SU-DHL-6 (cell line): ENCODE measurements at regions not wholly inside any gene's neighbourhood (a gene's known extent, or its start where the extent isn't known, plus 50 kb on each side); places are given as distances from the start of the nearest gene placed in this dataset.

Experiments
- H2AFZ ChIP-seq: fragments of 200-600 bp; sonication (generic); 2 replicates; pipeline ENCODE4 v1.6.1; 2014; ENCODE audit warnings: low read depth, mild to moderate bottlenecking, moderate library complexity, mixed read lengths, antibody characterized with exemption, low read length; ENCODE audit not compliant: severe bottlenecking
- H3F3A ChIP-seq: fragments of 200-600 bp; shearing (Covaris generic); 2 replicates; pipeline ENCODE4 v1.6.0; 2016; ENCODE audit warnings: antibody characterized with exemption, mild to moderate bottlenecking; ENCODE audit not compliant: insufficient read depth
- H3K27ac ChIP-seq: fragments of 200-600 bp; sonication (generic); 2 replicates; pipeline ENCODE4 v1.5.1; 2016; ENCODE audit warnings: low read depth, mild to moderate bottlenecking, low read length, moderate library complexity, mixed read lengths
- H3K27me3 ChIP-seq: fragments of 200-600 bp; sonication (generic), shearing (Covaris generic); 2 replicates; pipeline ENCODE4 v1.6.0; 2014; ENCODE audit warnings: mild to moderate bottlenecking, low read length
- H3K36me3 ChIP-seq: fragments of 200-600 bp; sonication (generic); 2 replicates; pipeline ENCODE4 v1.6.1; 2014; ENCODE audit warnings: mild to moderate bottlenecking, low read length, mixed read lengths
- H3K4me2 ChIP-seq: fragments of 300-600, 200-600 bp; shearing (Covaris generic), sonication (generic); 2 replicates; pipeline ENCODE4 v1.6.0; 2014; ENCODE audit warnings: low read length, low read depth, mild to moderate bottlenecking; ENCODE audit not compliant: poor library complexity, severe bottlenecking
- H3K4me3 ChIP-seq: fragments of 200-600 bp; sonication (generic); 2 replicates; pipeline ENCODE4 v1.5.1; 2014; ENCODE audit warnings: antibody characterized with exemption, low read length, mild to moderate bottlenecking, mixed read lengths; ENCODE audit not compliant: insufficient read depth, poor library complexity, severe bottlenecking
- H3K79me2 ChIP-seq: fragments of 200-600 bp; sonication (generic); 2 replicates; pipeline ENCODE4 v1.6.1; 2014; ENCODE audit warnings: mild to moderate bottlenecking, low read length, moderate library complexity; ENCODE audit not compliant: insufficient read depth
- H3K9ac ChIP-seq: fragments of 200-600 bp; sonication (generic); 2 replicates; pipeline ENCODE4 v1.7.0; 2014; ENCODE audit warnings: mild to moderate bottlenecking, low read length
- H3K9me2 ChIP-seq: fragments of 200-600 bp; sonication (generic); replicated peaks from 2 replicates; pipeline ENCODE4 v1.6.1; 2014; ENCODE audit warnings: low read length; ENCODE audit not compliant: insufficient read depth
- H3K9me3 ChIP-seq: fragments of 200-600 bp; sonication (generic); 2 replicates; pipeline ENCODE4 v1.6.1; 2014; ENCODE audit warnings: low read length, mixed read lengths; ENCODE audit not compliant: insufficient read depth
- H4K20me1 ChIP-seq: fragments of 200-600 bp; sonication (generic); 2 replicates; pipeline ENCODE4 v1.6.1; 2014; ENCODE audit warnings: low read depth, mild to moderate bottlenecking, antibody characterized with exemption, low read length, moderate library complexity, mixed read lengths
- EZH2phosphoT487 ChIP-seq: fragments of 200-600 bp; sonication (generic), shearing (Covaris generic); conservative IDR thresholded peaks from 2 replicates; pipeline ENCODE4 v1.6.1; 2018; ENCODE audit warnings: mild to moderate bottlenecking, antibody characterized with exemption, low read length, moderate library complexity, mixed read lengths
- TF ChIP-seq, protein P1 (sequence below): fragments of 200-600 bp; sonication (generic); IDR thresholded peaks from one replicate; pipeline ENCODE4 v1.5.1; 2017; ENCODE audit warnings: antibody characterized with exemption, mild to moderate bottlenecking, low read length, moderate library complexity; ENCODE audit not compliant: insufficient read depth, poor library complexity, severe bottlenecking

DNA sequence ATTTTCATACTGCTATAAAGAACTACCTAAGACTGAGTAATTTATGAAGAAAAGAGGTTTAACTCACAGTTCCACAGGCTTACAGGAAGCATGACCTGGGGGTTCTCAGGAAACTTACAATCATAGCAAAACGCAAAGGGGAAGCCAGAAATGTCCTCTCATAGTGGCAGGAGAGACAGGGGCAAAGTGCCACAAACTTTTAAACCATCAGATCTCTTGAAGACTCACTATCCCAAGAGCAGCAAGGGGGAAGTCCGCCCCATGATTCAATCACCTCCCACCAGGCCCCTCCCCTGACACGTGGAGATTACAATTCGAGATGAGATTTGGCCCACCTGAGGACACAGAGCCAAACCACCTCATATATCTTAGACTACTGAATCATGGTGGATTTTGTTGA, 198.7 kb downstream of the KCTD12 start:
- Histone ChIP-seq H3K9me2 (no peaks in the 10 kb centered on the region), H3K9ac (no peak overlapping the region), H3K27ac (no peak overlapping the region), H3K9me3 (no peaks in the 10 kb centered on the region), H3K27me3 (no peaks in the 10 kb centered on the region), H4K20me1 (no peaks in the 10 kb centered on the region), H3K79me2 (no peaks in the 10 kb centered on the region), H3F3A (no peaks in the 10 kb centered on the region), H3K4me3 (no peak overlapping the region), H3K4me2 (no peak overlapping the region), H3K36me3 (no peaks in the 10 kb centered on the region), H2AFZ (no peak overlapping the region)
- TF ChIP-seq, protein P1, sequence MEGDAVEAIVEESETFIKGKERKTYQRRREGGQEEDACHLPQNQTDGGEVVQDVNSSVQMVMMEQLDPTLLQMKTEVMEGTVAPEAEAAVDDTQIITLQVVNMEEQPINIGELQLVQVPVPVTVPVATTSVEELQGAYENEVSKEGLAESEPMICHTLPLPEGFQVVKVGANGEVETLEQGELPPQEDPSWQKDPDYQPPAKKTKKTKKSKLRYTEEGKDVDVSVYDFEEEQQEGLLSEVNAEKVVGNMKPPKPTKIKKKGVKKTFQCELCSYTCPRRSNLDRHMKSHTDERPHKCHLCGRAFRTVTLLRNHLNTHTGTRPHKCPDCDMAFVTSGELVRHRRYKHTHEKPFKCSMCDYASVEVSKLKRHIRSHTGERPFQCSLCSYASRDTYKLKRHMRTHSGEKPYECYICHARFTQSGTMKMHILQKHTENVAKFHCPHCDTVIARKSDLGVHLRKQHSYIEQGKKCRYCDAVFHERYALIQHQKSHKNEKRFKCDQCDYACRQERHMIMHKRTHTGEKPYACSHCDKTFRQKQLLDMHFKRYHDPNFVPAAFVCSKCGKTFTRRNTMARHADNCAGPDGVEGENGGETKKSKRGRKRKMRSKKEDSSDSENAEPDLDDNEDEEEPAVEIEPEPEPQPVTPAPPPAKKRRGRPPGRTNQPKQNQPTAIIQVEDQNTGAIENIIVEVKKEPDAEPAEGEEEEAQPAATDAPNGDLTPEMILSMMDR: no peak
- TF ChIP-seq EZH2phosphoT487: no peak

DNA sequence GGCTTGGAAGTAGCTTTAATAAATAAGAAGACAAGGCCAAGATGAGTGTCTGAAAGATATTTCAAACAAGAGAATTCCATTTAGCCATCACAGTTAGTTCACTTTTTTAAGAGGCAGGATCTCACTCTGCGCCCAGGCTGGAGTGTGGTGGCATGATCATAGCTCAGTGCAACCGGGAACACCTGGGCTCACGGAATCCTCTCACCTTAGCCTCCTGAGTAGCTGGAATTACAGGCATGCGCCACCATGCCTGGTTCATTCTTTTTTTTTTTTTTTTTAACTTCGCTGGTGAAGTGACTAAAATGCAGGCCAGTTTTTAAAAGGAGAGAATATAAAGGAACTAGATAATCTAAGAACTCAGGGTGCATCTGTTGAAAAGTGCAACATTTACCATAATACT, 200.3 kb downstream of the KCTD12 start:
- Histone ChIP-seq H3K27me3 (no peaks in the 10 kb centered on the region), H2AFZ (no peak overlapping the region), H3K9ac (no peak overlapping the region), H3F3A (no peaks in the 10 kb centered on the region), H3K9me3 (no peaks in the 10 kb centered on the region), H3K4me2 (no peak overlapping the region), H3K4me3 (no peak overlapping the region), H4K20me1 (no peaks in the 10 kb centered on the region), H3K79me2 (no peaks in the 10 kb centered on the region), H3K9me2 (no peaks in the 10 kb centered on the region), H3K27ac (no peak overlapping the region), H3K36me3 (no peaks in the 10 kb centered on the region)
- no peak for TF ChIP-seq EZH2phosphoT487
- TF ChIP-seq, protein P1: no peak

DNA sequence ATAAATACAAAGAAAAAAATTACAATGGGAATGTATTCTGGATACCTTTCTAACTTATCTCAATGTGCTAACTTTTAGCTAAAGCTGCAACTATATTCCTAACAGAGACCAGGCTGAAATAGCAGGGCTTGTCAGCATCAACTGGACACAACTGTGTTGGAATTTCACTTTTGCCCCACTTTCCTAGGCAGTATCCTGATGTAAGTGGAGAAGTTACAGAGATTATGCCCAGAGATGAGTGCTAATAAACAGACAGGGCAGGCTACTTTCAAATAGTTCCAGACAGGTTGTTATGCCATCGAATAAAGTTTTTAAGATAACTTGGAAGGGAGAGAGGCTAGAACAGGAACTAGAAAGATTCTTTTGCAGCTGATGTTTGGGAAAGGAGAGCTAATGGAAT, 201.9 kb downstream of the KCTD12 start:
- Histone ChIP-seq H3K9me3 (no peaks in the 10 kb centered on the region), H3K9me2 (no peaks in the 10 kb centered on the region), H3K4me2 (no peak overlapping the region), H3K27ac (no peak overlapping the region), H3F3A (no peaks in the 10 kb centered on the region), H2AFZ (no peak overlapping the region), H3K79me2 (no peaks in the 10 kb centered on the region), H3K36me3 (no peaks in the 10 kb centered on the region), H3K9ac (no peak overlapping the region), H3K27me3 (no peaks in the 10 kb centered on the region), H4K20me1 (no peaks in the 10 kb centered on the region), H3K4me3 (no peak overlapping the region)
- TF ChIP-seq, protein P1: no peak
- TF ChIP-seq EZH2phosphoT487: no peak
